ENCODE measurements at regions not wholly inside any gene's neighbourhood (a gene's known extent, or its start where the extent isn't known, plus 50 kb on each side); places are given as distances from the start of the nearest gene placed in this dataset.

DNA sequence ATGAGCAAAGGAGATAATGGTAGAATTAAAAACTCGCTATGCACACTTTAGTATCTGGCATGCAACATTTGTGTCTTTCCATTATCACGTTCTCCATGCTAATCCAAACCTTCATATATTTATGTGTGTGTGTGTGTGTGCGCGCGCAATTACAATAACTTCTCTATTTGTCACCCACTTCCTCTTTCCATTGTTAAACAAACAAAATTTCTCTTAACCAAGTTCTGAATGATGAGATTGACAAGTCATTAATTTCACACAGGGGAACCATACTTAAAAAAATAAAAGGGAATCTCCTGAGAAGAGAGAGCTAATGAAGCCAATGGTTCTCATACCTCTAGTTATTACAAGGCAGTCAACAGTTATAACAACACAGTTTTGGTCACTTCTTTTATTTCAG, 575.9 kb upstream of the MDGA2 start:
- 67 to 79% (median 73%) methylated on average over 5 of the region's 5 CpGs for WGBS, 3 donors
- Histone ChIP-seq H3K36me3 (ENCODE audit: insufficient read depth in 1 of 2, low read depth in 1 of 2) (no peaks in the 10 kb centered on the region), H3K4me3 (no peak overlapping the region), H3K4me1 (no peaks in the 10 kb centered on the region), H3K27me3 (ENCODE audit: insufficient read depth in 3 of 3, low read length in 2 of 3) (no peaks in the 10 kb centered on the region), H3K9me3 (no peaks in the 10 kb centered on the region), H3K27ac (no peak overlapping the region)
- ATAC-seq (no peak), DNase-seq (no peak)
- TF ChIP-seq, protein P1, sequence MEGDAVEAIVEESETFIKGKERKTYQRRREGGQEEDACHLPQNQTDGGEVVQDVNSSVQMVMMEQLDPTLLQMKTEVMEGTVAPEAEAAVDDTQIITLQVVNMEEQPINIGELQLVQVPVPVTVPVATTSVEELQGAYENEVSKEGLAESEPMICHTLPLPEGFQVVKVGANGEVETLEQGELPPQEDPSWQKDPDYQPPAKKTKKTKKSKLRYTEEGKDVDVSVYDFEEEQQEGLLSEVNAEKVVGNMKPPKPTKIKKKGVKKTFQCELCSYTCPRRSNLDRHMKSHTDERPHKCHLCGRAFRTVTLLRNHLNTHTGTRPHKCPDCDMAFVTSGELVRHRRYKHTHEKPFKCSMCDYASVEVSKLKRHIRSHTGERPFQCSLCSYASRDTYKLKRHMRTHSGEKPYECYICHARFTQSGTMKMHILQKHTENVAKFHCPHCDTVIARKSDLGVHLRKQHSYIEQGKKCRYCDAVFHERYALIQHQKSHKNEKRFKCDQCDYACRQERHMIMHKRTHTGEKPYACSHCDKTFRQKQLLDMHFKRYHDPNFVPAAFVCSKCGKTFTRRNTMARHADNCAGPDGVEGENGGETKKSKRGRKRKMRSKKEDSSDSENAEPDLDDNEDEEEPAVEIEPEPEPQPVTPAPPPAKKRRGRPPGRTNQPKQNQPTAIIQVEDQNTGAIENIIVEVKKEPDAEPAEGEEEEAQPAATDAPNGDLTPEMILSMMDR (IDR thresholded peaks at IDR 0.05) = no peak
- intact Hi-C loops (cut with DNase I) = no loop called here

GRCh38 chr14:48250575-48250974, 575.2 kb upstream of the MDGA2 start:
- ATAC-seq (no peak), DNase-seq (no peak)
- intact Hi-C loops (cut with DNase I) = no loop called here
- no peaks in the 10 kb centered on the region for H3K27me3 ChIP-seq (ENCODE audit: insufficient read depth in 3 of 3, low read length in 2 of 3)
- no peaks in the 10 kb centered on the region for H3K9me3 ChIP-seq
- H3K4me3 ChIP-seq = no peak overlapping the region
- H3K27ac ChIP-seq = no peak overlapping the region
- TF ChIP-seq, protein P1 (IDR thresholded peaks at IDR 0.05) = no peak
- H3K36me3 ChIP-seq (ENCODE audit: insufficient read depth in 1 of 2, low read depth in 1 of 2) = no peaks in the 10 kb centered on the region
- WGBS, 3 donors = 54 to 65% (median 62%) methylated on average over 5 of the region's 5 CpGs
- H3K4me1 ChIP-seq = no peaks in the 10 kb centered on the region

GRCh38 chr14:48247977-48248376, 572.6 kb upstream of the MDGA2 start:
- H3K27ac ChIP-seq = no peak overlapping the region
- H3K36me3 ChIP-seq (ENCODE audit: insufficient read depth in 1 of 2, low read depth in 1 of 2) = no peaks in the 10 kb centered on the region
- intact Hi-C loops (cut with DNase I) = no loop called here
- H3K27me3 ChIP-seq (ENCODE audit: insufficient read depth in 3 of 3, low read length in 2 of 3) = no peaks in the 10 kb centered on the region
- DNase-seq = no peak
- no peaks in the 10 kb centered on the region for H3K4me1 ChIP-seq
- H3K4me3 ChIP-seq = no peak overlapping the region
- no peaks in the 10 kb centered on the region for H3K9me3 ChIP-seq
- TF ChIP-seq, protein P1 (IDR thresholded peaks at IDR 0.05) = no peak
- ATAC-seq = no peak
- 26 to 42% (median 29%) methylated on average over 2 of the region's 2 CpGs for WGBS, 3 donors

DNA sequence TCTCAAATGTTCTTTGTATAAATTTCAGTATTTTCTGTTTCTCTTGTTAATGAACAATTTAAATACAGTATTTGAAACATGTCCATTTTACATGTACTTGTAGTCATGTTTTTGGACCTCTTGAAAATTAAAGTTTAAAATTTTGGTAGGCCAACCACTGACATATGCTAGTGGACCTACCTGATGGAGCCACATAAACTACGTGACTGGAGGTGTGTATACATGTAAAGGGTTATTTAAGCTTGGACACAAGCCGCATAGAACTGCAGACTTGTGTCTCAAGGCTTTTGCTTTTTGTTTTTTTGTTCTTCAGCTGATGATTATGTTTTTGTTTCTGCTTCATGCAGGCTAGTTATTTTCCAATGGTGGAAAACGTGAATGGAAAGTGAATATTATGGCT, 568.5 kb upstream of the MDGA2 start:
- H3K4me3 ChIP-seq = no peak overlapping the region
- DNase-seq (no peak), ATAC-seq (no peak)
- no peaks in the 10 kb centered on the region for H3K4me1 ChIP-seq
- H3K27me3 ChIP-seq (ENCODE audit: insufficient read depth in 3 of 3, low read length in 2 of 3) = no peaks in the 10 kb centered on the region
- 82 to 87% (median 85%) methylated on average over 3 of the region's 3 CpGs for WGBS, 3 donors
- intact Hi-C loops (cut with DNase I) = no loop called here
- H3K36me3 ChIP-seq (ENCODE audit: insufficient read depth in 1 of 2, low read depth in 1 of 2) = no peaks in the 10 kb centered on the region
- no peak overlapping the region for H3K27ac ChIP-seq
- H3K9me3 ChIP-seq = no peaks in the 10 kb centered on the region
- TF ChIP-seq, protein P1 (IDR thresholded peaks at IDR 0.05) = no peak

- no peak for ATAC-seq
- no peaks in the 10 kb centered on the region for H3K4me1 ChIP-seq
These were observed 553.7 kb upstream of the MDGA2 start for GRCh38 chr14:48229091-48229490.

More at GRCh38 chr14:48229091-48229490, 553.7 kb upstream of the MDGA2 start:
- H3K4me3 ChIP-seq = no peak overlapping the region
- no peak overlapping the region for H3K27ac ChIP-seq
- H3K27me3 ChIP-seq (ENCODE audit: insufficient read depth in 3 of 3, low read length in 2 of 3) = no peaks in the 10 kb centered on the region
- intact Hi-C loops (cut with DNase I) = no loop called here
- TF ChIP-seq, protein P1 (IDR thresholded peaks at IDR 0.05) = no peak
- no peaks in the 10 kb centered on the region for H3K36me3 ChIP-seq (ENCODE audit: insufficient read depth in 1 of 2, low read depth in 1 of 2)
- no peaks in the 10 kb centered on the region for H3K9me3 ChIP-seq
- DNase-seq = no peak

All from psoas muscle (tissue), 7 donors.